NT2/D1 (cell line): ENCODE measurements at regions not wholly inside any gene's neighbourhood (a gene's known extent, or its start where the extent isn't known, plus 50 kb on each side); places are given as distances from the start of the nearest gene placed in this dataset.

Experiments
- SUZ12 ChIP-seq: IDR thresholded peaks from 2 replicates; pipeline ENCODE4 v1.6.1; 2011; ENCODE audit not compliant: insufficient read length, insufficient read depth; ENCODE audit errors: extremely low read depth
- YY1 ChIP-seq: IDR thresholded peaks from 2 replicates; pipeline ENCODE4 v1.6.1; 2011; ENCODE audit not compliant: insufficient read length, insufficient read depth
- ZNF274 ChIP-seq: IDR thresholded peaks from 2 replicates; pipeline ENCODE4 v1.6.1; 2011; ENCODE audit warnings: mild to moderate bottlenecking, low read depth, low read length

- TF ChIP-seq YY1 (no peak), SUZ12 (no peak), ZNF274 (no peak)
Observed at GRCh38 chr2:10515887-10516286, 67.8 kb upstream of the ODC1 start.
